GM19035 (cell line): ENCODE measurements at regions not wholly inside any gene's neighbourhood (a gene's known extent, or its start where the extent isn't known, plus 50 kb on each side); places are given as distances from the start of the nearest gene placed in this dataset.
"Not testable (repeated sequence)": the region's sequence is repeated elsewhere in the genome, so short reads cannot be mapped to it uniquely, and the experiment has no call there.

Experiments
- ATAC-seq: cut with Tn5 transposase; IDR thresholded peaks from one replicate; pipeline ENCODE4 v1.9.1; 2021; ENCODE audit not compliant: unreplicated experiment

GRCh38 chr2:7738596-7738995 is 821.4 kb downstream of the RNF144A start:
- no peak for ATAC-seq

- no peak for ATAC-seq
Measured at GRCh38 chr2:7740114-7740513, 822.9 kb downstream of the RNF144A start.

GRCh38 chr2:7742301-7742700 is 825.1 kb downstream of the RNF144A start:
- no peak for ATAC-seq

- ATAC-seq = no peak
Measured at GRCh38 chr2:7744827-7745226, 827.6 kb downstream of the RNF144A start.

- no peak for ATAC-seq
Measured at GRCh38 chr2:7745369-7745768, 828.2 kb downstream of the RNF144A start.

- no peak for ATAC-seq
Measured at GRCh38 chr2:7748717-7749415, 831.7 kb downstream of the RNF144A start.

GRCh38 chr2:7749895-7750559 is 832.8 kb downstream of the RNF144A start:
- no peak for ATAC-seq

GRCh38 chr2:7752291-7752690 is 835.1 kb downstream of the RNF144A start:
- no peak for ATAC-seq

- no peak for ATAC-seq
Measured at GRCh38 chr2:7753777-7754176, 836.6 kb downstream of the RNF144A start.

GRCh38 chr2:7755879-7756278 is 838.7 kb downstream of the RNF144A start:
- no peak for ATAC-seq

GRCh38 chr2:7758073-7758759 is 841.0 kb downstream of the RNF144A start:
- no peak for ATAC-seq

GRCh38 chr2:7759898-7760297 is 842.7 kb downstream of the RNF144A start:
- no peak for ATAC-seq

- ATAC-seq = not testable (repeated sequence)
Measured at GRCh38 chr2:7763418-7763817, 846.2 kb downstream of the RNF144A start.

GRCh38 chr2:7765236-7765635 is 848.0 kb downstream of the RNF144A start:
- no peak for ATAC-seq

GRCh38 chr2:7766088-7766722 is 849.0 kb downstream of the RNF144A start:
- no peak for ATAC-seq

- no peak for ATAC-seq
Measured at GRCh38 chr2:7766978-7767565, 849.9 kb downstream of the RNF144A start.

GRCh38 chr2:7767902-7768301 is 850.7 kb downstream of the RNF144A start:
- ATAC-seq = no peak

GRCh38 chr2:7771781-7772180 is 854.6 kb downstream of the RNF144A start:
- no peak for ATAC-seq

GRCh38 chr2:7773362-7774360 is 856.4 kb downstream of the RNF144A start:
- peak; percentile 61 for ATAC-seq

GRCh38 chr2:7774481-7774880 is 857.3 kb downstream of the RNF144A start:
- ATAC-seq = no peak
